ENCODE measurements at regions not wholly inside any gene's neighbourhood (a gene's known extent, or its start where the extent isn't known, plus 50 kb on each side); places are given as distances from the start of the nearest gene placed in this dataset.

GRCh38 chr11:32200136-32200847 is 109.4 kb downstream of the RCN1 start:
- Histone ChIP-seq H3K4me3 (no peak overlapping the region), H3K4me1 (no peaks in the 10 kb centered on the region), H3K27me3 (peaks cover 0 to 23% (median 5%) of the 10 kb centered on the region in 7 donors), H3K36me3 (no peaks in the 10 kb centered on the region), H3K27ac (no peak overlapping the region), H3K9me3 (no peaks in the 10 kb centered on the region)
- no peak for DNase-seq
- WGBS, 2 donors: 76 to 78% methylated on average over 19 of the region's 19 CpGs
- no peak for TF ChIP-seq CTCF (IDR thresholded peaks at IDR 0.05)
- no peak for ATAC-seq
- intact Hi-C loops (cut with DNase I): no loop called here

- Histone ChIP-seq H3K9me3 (no peaks in the 10 kb centered on the region), H3K27me3 (peaks cover 0 to 38% (median 10%) of the 10 kb centered on the region in 7 donors), H3K4me1 (no peaks in the 10 kb centered on the region), H3K4me3 (no peak overlapping the region), H3K36me3 (no peaks in the 10 kb centered on the region), H3K27ac (no peak overlapping the region)
- DNase-seq (no peak), ATAC-seq (no peak)
- intact Hi-C loops (cut with DNase I): no loop called here
- WGBS, 2 donors: 74 to 93% methylated on average over 5 of the region's 5 CpGs
- no peak for TF ChIP-seq CTCF (IDR thresholded peaks at IDR 0.05)
Measured at GRCh38 chr11:32204751-32205150, 113.9 kb downstream of the RCN1 start.

GRCh38 chr11:32210556-32210955 is 119.7 kb downstream of the RCN1 start:
- Histone ChIP-seq H3K27me3 (peaks cover 0 to 63% (median 17%) of the 10 kb centered on the region in 7 donors), H3K27ac (no peak overlapping the region), H3K4me3 (no peak overlapping the region), H3K9me3 (no peaks in the 10 kb centered on the region), H3K4me1 (no peaks in the 10 kb centered on the region), H3K36me3 (no peaks in the 10 kb centered on the region)
- intact Hi-C loops (cut with DNase I): no loop called here
- no peak for TF ChIP-seq CTCF (IDR thresholded peaks at IDR 0.05)
- ATAC-seq: no peak
- WGBS, 2 donors: 22 to 34% methylated on average over 6 of the region's 6 CpGs
- no peak for DNase-seq

GRCh38 chr11:32213223-32213622 is 122.3 kb downstream of the RCN1 start:
- Histone ChIP-seq H3K27ac (no peak overlapping the region), H3K4me1 (no peaks in the 10 kb centered on the region), H3K9me3 (no peaks in the 10 kb centered on the region), H3K4me3 (no peak overlapping the region), H3K36me3 (no peaks in the 10 kb centered on the region), H3K27me3 (peaks cover 0 to 48% (median 15%) of the 10 kb centered on the region in 7 donors)
- intact Hi-C loops (cut with DNase I): no loop called here
- no peak for TF ChIP-seq CTCF (IDR thresholded peaks at IDR 0.05)
- 35 to 42% methylated on average over 5 of the region's 5 CpGs for WGBS, 2 donors
- no peak for ATAC-seq
- no peak for DNase-seq

Data from heart right ventricle (tissue), 16 donors.